ENCODE measurements at regions not wholly inside any gene's neighbourhood (a gene's known extent, or its start where the extent isn't known, plus 50 kb on each side); places are given as distances from the start of the nearest gene placed in this dataset.
"Not testable (repeated sequence)": the region's sequence is repeated elsewhere in the genome, so short reads cannot be mapped to it uniquely, and the experiment has no call there.

DNA sequence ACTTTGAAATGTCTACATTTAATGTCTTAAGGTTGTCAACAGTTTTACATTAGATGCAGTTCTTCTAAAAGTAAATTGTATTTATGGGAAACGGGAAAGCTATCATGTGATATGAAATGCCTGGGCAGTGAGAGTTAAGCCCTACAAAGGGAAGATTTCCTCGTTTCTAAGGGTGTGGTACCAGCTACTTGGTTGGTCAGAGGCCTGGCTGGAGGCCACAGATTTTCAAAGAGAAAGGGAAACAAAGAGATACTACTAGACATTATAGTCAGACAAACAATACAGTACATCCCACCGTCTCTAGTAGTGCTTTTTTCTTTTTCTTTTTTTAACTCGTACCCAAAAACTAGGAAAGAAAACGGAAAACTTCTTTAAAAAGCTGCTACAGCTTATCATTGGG lies 467.8 kb downstream of the PCDH7 start:
- FAIRE-seq (no peak), DNase-seq (ENCODE audit: insufficient read length) (no peak)
- TF ChIP-seq POLR2A (IDR thresholded peaks at IDR 0.05; ENCODE audit: low read depth, low read length) (no peak), TAF1 (IDR thresholded peaks at IDR 0.05; ENCODE audit: borderline replicate concordance, low read depth, low read length) (no peak), POLR2AphosphoS5 (IDR thresholded peaks at IDR 0.05; ENCODE audit: low read depth, low read length) (no peak)

DNA sequence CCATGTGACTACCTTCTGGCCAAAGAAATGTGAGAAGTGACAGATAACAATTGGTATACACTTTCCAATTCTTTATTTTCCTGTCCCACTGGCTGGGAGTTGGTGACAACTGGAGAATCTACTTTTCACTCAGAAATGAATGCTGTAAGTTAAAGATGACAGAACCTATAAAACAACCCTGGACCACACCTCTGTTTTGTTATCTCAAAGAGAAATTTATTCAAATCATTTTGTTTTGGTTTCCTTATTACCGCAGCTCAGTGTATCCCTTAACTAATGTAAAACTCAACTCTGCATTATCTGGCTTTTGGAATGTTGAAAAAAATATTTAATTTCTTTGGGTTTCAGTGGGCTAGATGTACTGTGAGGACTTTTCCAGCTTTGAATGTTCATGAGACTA lies 469.8 kb downstream of the PCDH7 start:
- no peak for DNase-seq (ENCODE audit: insufficient read length)
- TF ChIP-seq POLR2AphosphoS5 (IDR thresholded peaks at IDR 0.05; ENCODE audit: low read depth, low read length) (no peak), TAF1 (IDR thresholded peaks at IDR 0.05; ENCODE audit: borderline replicate concordance, low read depth, low read length) (no peak), POLR2A (IDR thresholded peaks at IDR 0.05; ENCODE audit: low read depth, low read length) (no peak)
- no peak for FAIRE-seq

DNA sequence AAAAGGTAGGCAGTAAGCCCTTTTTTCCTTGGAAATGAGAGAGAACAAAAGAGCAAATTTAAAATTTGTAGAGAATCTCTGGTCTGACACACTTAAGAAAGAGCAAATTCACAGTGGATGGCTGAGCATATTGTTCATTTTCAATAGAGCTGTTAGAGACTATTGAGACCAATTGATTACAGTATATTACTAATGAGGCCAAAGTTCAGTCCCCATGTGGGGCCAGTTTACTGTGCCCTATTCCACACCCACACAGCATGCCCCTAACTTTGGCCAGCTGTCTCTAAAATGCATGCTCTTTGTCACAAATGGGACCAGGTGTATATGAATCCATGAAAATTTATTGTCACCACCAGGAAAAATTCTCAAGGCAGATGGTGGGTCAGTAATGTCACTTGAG lies 470.5 kb downstream of the PCDH7 start:
- FAIRE-seq (no peak), DNase-seq (ENCODE audit: insufficient read length) (no peak)
- no peak for TF ChIP-seq TAF1 (IDR thresholded peaks at IDR 0.05; ENCODE audit: borderline replicate concordance, low read depth, low read length)
- no peak for TF ChIP-seq POLR2AphosphoS5 (IDR thresholded peaks at IDR 0.05; ENCODE audit: low read depth, low read length)
- TF ChIP-seq POLR2A (IDR thresholded peaks at IDR 0.05; ENCODE audit: low read depth, low read length): no peak

DNA sequence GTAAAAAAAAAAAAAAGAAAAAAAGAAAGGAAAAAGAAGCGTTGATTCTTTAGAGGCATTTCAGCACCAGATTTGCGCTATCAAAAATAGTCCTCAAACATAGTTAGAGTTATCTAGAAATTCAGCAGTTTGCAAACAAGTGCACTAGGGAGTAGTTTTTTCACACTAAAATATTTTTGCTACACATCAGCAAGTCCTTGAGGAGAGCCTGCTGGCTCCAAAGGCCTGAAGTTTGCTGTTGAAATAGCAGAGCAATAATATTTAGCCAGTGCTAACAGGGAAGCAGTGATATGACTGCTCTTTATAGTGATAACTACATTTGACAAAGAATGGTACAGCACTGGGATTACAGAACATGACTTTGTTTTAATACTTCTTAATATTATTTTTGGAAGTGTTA lies 472.2 kb downstream of the PCDH7 start:
- no peak for FAIRE-seq
- no peak for DNase-seq (ENCODE audit: insufficient read length)
- no peak for TF ChIP-seq POLR2A (IDR thresholded peaks at IDR 0.05; ENCODE audit: low read depth, low read length)
- TF ChIP-seq TAF1 (IDR thresholded peaks at IDR 0.05; ENCODE audit: borderline replicate concordance, low read depth, low read length): no peak
- no peak for TF ChIP-seq POLR2AphosphoS5 (IDR thresholded peaks at IDR 0.05; ENCODE audit: low read depth, low read length)

DNA sequence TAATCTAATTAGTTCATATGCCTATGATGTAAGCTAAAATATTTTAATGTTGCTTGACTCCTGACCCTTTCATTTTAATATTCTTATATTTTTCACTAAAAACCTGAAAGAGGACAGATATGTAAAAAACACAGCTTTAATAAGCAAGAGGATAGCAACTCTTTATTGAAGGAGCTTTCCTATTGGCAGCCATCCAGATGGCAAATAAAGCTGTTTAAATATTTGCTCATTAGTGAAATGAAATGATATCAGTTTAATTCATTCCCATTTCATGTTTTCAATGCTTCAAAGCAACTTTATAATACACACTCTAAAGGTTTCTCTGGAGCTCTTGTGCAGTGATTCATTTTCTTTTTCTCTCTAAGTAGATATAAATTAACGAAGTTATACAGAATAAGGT lies 473.4 kb downstream of the PCDH7 start:
- TF ChIP-seq POLR2AphosphoS5 (IDR thresholded peaks at IDR 0.05; ENCODE audit: low read depth, low read length) (no peak), TAF1 (IDR thresholded peaks at IDR 0.05; ENCODE audit: borderline replicate concordance, low read depth, low read length) (no peak), POLR2A (IDR thresholded peaks at IDR 0.05; ENCODE audit: low read depth, low read length) (no peak)
- no peak for DNase-seq (ENCODE audit: insufficient read length)
- FAIRE-seq: no peak

DNA sequence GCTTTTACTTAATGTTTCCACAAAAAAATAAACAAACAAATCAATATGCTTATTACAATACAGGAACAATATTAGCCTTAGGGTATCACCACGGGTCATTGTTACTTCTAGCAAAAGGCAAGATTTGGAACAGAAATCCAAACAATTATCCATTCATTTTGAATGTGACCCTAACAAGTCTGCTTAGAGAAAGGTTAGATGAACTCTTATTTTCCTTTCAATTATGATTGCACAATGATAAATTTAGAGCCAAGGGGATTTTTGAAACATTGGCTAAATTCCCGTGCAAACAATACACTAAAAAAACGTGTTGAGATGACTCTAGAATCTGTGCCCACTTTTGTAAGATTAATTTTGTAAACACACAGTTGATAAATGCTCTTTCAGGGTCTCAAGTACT lies 474.7 kb downstream of the PCDH7 start:
- DNase-seq (ENCODE audit: insufficient read length) (no peak), FAIRE-seq (no peak)
- TF ChIP-seq POLR2A (IDR thresholded peaks at IDR 0.05; ENCODE audit: low read depth, low read length) (no peak), POLR2AphosphoS5 (IDR thresholded peaks at IDR 0.05; ENCODE audit: low read depth, low read length) (no peak), TAF1 (IDR thresholded peaks at IDR 0.05; ENCODE audit: borderline replicate concordance, low read depth, low read length) (no peak)

DNA sequence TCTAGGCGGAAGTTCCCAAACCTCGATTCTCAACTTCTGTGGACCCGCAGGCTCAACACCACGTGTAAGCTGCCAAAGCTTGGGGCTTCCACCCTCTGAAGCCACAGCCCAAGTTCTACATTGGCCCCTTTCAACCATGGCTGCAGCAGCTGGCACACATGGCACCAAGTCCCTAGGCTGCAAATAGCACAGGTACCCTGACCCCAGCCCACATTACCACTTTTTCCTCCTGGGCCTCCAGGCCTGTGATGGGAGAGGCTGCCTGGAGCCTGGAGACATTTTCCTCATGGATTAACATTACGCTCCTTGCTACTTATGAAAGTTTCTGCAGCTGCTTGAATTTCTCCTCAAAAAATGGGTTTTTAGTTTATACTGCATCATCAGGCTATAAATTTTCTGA lies 479.5 kb downstream of the PCDH7 start:
- no peak for FAIRE-seq
- TF ChIP-seq TAF1 (IDR thresholded peaks at IDR 0.05; ENCODE audit: borderline replicate concordance, low read depth, low read length): no peak
- TF ChIP-seq POLR2AphosphoS5 (IDR thresholded peaks at IDR 0.05; ENCODE audit: low read depth, low read length): no peak
- TF ChIP-seq POLR2A (IDR thresholded peaks at IDR 0.05; ENCODE audit: low read depth, low read length): no peak
- DNase-seq (ENCODE audit: insufficient read length): no peak

DNA sequence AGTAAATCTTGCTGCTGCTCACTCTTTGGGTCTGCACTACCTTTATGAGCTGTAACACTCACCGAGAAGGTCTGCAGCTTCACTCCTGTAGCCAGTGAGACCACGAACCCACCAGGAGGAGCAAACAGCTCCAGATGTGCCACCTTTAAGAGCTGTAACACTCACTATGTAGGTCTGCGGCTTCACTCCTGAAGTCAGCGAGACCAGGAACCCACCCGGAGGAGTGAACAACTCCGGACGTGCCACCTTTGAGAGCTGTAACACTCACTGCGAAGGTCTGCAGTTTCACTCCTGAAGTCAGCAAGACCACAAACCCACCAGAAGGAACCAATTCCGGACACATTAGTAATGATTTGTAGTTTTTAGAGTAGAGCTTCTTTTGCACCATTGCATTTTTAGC lies 481.9 kb downstream of the PCDH7 start:
- DNase-seq (ENCODE audit: insufficient read length); FAIRE-seq: not testable (repeated sequence)

DNA sequence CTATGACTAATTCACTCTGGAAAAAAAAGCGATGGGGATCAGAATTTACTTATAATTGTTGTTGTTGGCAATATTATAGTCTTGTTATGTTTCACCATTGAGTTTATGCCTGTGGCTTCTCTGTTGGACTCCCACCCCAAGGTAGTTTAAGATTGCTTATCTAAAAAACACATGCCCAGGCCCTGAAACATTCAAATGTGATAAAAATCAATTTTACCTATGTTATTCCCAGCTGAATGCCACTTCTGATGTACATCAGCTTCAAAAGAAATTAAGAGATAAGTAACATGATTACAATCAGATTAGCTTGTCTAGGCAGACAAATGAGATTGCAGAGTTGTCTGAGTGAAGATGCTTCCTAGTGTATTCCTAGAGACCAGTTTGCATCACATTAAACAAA lies 484.7 kb downstream of the PCDH7 start:
- TF ChIP-seq POLR2AphosphoS5 (IDR thresholded peaks at IDR 0.05; ENCODE audit: low read depth, low read length): no peak
- no peak for TF ChIP-seq TAF1 (IDR thresholded peaks at IDR 0.05; ENCODE audit: borderline replicate concordance, low read depth, low read length)
- TF ChIP-seq POLR2A (IDR thresholded peaks at IDR 0.05; ENCODE audit: low read depth, low read length): no peak
- DNase-seq (ENCODE audit: insufficient read length) (no peak), FAIRE-seq (no peak)

DNA sequence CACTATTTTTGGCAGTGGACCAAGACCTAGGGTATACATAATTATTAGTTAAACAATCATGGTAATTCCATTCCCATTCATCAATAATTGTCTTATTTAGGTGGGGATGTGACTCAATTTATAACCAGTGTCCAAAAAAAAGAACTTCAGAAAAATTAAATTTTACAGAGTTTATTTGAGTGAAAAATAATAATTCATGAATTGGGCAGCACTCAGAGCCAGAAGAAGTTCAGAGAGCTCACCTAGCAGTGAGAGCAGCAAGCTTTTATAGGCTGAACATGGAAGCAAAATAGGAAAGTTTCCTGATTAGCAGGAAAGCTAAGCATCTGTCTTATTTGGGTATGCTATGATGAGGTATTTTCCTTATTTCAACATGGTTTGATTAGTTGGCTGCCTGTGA lies 500.8 kb downstream of the PCDH7 start:
- DNase-seq (ENCODE audit: insufficient read length): no peak
- TF ChIP-seq POLR2AphosphoS5 (IDR thresholded peaks at IDR 0.05; ENCODE audit: low read depth, low read length): no peak
- TF ChIP-seq POLR2A (IDR thresholded peaks at IDR 0.05; ENCODE audit: low read depth, low read length): no peak
- TF ChIP-seq TAF1 (IDR thresholded peaks at IDR 0.05; ENCODE audit: borderline replicate concordance, low read depth, low read length): no peak
- FAIRE-seq: no peak

DNA sequence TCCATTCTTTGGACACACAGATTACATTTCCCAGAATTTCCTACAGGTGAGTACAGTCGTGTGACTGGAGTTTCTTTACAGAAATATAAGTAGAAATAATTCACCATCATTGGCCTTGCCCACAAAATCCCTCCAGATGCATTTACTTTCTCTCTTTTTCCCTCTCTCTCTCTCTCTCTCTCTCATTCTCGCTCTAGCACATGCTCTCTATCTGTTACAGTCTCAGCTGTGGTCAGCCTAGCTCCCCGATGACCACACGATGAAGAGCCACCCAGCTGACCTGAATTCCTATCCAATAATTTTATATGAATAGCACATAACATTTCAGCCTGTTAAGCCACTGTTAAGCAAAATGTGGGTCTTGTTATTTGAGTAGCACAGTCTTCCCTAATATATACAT lies 507.9 kb downstream of the PCDH7 start:
- DNase-seq (ENCODE audit: insufficient read length): no peak
- TF ChIP-seq POLR2AphosphoS5 (IDR thresholded peaks at IDR 0.05; ENCODE audit: low read depth, low read length): no peak
- TF ChIP-seq POLR2A (IDR thresholded peaks at IDR 0.05; ENCODE audit: low read depth, low read length): no peak
- TF ChIP-seq TAF1 (IDR thresholded peaks at IDR 0.05; ENCODE audit: borderline replicate concordance, low read depth, low read length): no peak
- FAIRE-seq: no peak

DNA sequence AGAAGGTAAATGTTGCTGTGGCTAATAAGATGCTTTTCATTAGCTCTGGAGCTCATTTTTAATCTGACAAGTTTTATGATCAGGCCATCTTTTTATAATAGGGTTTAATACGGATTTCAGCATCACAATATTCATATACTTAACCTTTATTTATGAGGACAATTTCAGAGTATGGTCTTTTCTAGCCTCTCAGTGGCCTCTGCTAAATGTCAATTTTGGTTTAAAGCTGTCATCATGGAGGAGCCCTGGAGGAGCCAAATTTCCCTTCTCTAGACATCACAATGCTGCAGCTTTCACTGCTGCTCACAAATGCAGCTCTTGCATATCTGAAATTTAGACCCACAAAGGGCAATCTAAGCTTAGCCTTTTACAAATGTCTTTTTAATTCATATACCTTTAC lies 510.4 kb downstream of the PCDH7 start:
- no peak for FAIRE-seq
- TF ChIP-seq POLR2A (IDR thresholded peaks at IDR 0.05; ENCODE audit: low read depth, low read length): no peak
- no peak for TF ChIP-seq TAF1 (IDR thresholded peaks at IDR 0.05; ENCODE audit: borderline replicate concordance, low read depth, low read length)
- no peak for TF ChIP-seq POLR2AphosphoS5 (IDR thresholded peaks at IDR 0.05; ENCODE audit: low read depth, low read length)

DNA sequence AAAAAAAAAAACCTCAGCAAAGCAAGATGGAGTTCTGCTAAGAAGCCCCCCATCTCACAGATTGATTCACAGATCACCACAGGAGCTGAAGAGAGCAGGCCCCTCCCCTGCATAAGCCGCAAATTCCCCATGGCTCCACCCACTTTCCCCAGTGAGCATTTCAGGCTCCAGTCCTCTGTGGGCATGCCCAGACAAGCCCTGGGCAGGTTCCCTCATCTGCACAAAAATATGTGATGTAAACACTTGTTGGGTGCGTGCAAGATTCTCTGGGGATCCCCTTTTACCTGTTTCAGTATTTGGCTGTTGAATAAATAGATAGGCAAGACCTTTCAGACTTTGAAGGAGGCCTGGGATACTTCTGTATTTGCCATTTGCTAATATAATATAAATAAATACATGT lies 514.3 kb downstream of the PCDH7 start:
- TF ChIP-seq POLR2AphosphoS5 (IDR thresholded peaks at IDR 0.05; ENCODE audit: low read depth, low read length) (no peak), POLR2A (IDR thresholded peaks at IDR 0.05; ENCODE audit: low read depth, low read length) (no peak), TAF1 (IDR thresholded peaks at IDR 0.05; ENCODE audit: borderline replicate concordance, low read depth, low read length) (no peak)
- peak; percentile 46 for FAIRE-seq
- no peak for DNase-seq (ENCODE audit: insufficient read length)

More for the DNA sequence above, 510.4 kb downstream of the PCDH7 start:
- no peak for DNase-seq (ENCODE audit: insufficient read length)
